ENCODE measurements at regions not wholly inside any gene's neighbourhood (a gene's known extent, or its start where the extent isn't known, plus 50 kb on each side); places are given as distances from the start of the nearest gene placed in this dataset.
"Not testable (repeated sequence)": the region's sequence is repeated elsewhere in the genome, so short reads cannot be mapped to it uniquely, and the experiment has no call there.

DNA sequence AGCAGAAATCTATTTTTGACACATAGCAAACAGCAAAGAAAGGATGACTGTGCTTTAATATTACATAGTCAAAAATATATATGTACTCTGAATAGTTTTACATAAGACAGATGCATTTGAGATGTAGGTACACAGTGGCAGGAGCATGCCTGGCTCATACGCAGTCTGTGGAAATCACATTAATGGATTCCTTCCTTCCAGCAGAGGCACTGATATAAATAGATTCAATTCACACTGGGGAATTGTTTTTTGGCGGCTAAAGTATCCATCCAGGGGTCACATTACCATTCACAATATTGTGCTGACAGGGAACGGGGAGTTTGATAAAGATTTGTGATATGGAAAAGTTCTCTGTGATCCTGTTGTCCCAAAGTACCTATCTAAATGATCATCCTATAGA lies 72.5 kb upstream of the AGR3 start (continued):
- TF ChIP-seq, protein P1, sequence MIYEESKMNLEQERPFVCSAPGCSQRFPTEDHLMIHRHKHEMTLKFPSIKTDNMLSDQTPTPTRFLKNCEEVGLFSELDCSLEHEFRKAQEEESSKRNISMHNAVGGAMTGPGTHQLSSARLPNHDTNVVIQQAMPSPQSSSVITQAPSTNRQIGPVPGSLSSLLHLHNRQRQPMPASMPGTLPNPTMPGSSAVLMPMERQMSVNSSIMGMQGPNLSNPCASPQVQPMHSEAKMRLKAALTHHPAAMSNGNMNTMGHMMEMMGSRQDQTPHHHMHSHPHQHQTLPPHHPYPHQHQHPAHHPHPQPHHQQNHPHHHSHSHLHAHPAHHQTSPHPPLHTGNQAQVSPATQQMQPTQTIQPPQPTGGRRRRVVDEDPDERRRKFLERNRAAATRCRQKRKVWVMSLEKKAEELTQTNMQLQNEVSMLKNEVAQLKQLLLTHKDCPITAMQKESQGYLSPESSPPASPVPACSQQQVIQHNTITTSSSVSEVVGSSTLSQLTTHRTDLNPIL (CRISPR knock-in tag; IDR thresholded peaks at IDR 0.05; ENCODE audit: low read depth), result no peak

DNA sequence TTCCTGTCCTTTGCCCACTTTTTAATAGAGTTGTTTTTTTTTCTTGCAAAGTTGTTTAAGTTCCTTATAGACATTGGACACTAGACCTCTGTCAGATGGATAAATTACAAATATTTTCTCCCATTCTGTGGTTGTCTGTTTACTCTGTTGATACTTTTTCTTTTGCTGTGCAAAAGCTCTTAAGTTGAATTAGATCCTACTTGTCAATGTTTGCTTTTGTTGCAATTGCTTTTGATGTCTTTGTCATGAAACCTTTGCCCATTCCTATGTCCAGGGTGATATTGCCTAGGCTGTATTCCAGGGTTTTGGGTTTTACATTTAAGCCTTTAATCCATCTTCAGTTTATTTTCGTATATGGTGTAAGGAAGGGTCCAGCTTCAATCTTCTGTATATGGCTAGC lies 76.9 kb upstream of the AGR3 start:
- no peak for ATAC-seq
- TF ChIP-seq ISL1 (CRISPR knock-in tag; IDR thresholded peaks at IDR 0.05) (no peak), GLIS3 (CRISPR knock-in tag; IDR thresholded peaks at IDR 0.05) (no peak), ZC3H10 (CRISPR knock-in tag; IDR thresholded peaks at IDR 0.05) (no peak)
- TF ChIP-seq, protein P2, sequence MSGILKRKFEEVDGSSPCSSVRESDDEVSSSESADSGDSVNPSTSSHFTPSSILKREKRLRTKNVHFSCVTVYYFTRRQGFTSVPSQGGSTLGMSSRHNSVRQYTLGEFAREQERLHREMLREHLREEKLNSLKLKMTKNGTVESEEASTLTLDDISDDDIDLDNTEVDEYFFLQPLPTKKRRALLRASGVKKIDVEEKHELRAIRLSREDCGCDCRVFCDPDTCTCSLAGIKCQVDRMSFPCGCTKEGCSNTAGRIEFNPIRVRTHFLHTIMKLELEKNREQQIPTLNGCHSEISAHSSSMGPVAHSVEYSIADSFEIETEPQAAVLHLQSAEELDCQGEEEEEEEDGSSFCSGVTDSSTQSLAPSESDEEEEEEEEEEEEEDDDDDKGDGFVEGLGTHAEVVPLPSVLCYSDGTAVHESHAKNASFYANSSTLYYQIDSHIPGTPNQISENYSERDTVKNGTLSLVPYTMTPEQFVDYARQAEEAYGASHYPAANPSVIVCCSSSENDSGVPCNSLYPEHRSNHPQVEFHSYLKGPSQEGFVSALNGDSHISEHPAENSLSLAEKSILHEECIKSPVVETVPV (CRISPR knock-in tag; IDR thresholded peaks at IDR 0.05), result no peak

DNA sequence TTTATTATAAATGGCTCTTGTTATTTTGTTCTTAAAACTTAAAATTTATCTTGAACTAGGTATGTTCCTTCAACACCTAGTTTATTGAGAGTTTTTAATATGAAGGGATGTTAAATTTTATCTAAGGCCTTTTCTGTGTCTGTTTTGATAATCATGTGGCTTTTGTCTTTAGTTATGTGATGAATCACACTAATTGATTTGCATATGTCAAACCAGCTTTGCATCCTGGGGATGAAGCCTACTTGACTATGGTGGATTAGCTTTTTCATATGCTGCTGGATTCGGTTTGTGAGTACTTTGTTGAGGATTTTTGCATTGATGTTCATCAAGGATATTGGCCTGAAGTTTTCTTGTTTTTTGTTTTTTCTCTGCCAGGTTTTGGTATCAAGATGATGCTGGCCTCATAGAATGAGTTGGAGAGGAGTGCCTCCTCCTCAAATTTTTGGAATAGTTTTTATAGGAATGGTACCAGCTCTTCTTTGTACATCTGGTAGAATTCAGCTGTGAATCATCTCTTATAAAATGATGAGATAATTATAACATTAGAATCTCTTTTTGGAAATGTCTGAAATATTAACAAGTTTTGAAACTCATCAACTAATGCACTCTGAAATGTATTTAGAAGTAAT lies 78.7 kb upstream of the AGR3 start:
- no peak for ATAC-seq
- TF ChIP-seq, protein P1 (CRISPR knock-in tag; IDR thresholded peaks at IDR 0.05; ENCODE audit: low read depth), result no peak
- TF ChIP-seq ZFP3 (CRISPR knock-in tag; IDR thresholded peaks at IDR 0.05) (no peak), ZFP30 (CRISPR knock-in tag; IDR thresholded peaks at IDR 0.05) (no peak)

DNA sequence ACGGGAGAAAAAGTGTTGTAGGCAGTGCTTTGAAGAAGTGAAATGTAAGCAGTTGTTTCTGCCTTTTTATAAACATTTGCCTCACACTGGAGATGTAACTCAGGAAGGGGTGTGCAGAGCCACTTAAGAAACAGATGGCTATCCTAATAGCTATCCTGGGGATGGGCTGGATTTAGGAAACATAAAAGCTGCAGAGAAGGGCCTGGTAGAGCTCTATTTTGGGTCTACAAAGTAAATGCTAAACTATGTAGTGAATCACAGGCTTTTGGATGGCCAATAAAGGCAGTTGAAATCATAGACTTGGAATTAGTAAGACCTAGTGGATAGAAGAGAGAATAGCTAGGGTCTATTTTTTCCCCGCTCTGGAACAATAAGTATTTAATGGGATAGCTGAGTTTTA lies 79.9 kb upstream of the AGR3 start:
- no peak for TF ChIP-seq ISL1 (CRISPR knock-in tag; IDR thresholded peaks at IDR 0.05)
- no peak for TF ChIP-seq TCF4 (CRISPR knock-in tag; IDR thresholded peaks at IDR 0.05; ENCODE audit: borderline replicate concordance)
- no peak for TF ChIP-seq GLIS3 (CRISPR knock-in tag; IDR thresholded peaks at IDR 0.05)
- no peak for TF ChIP-seq ZC3H10 (CRISPR knock-in tag; IDR thresholded peaks at IDR 0.05)
- TF ChIP-seq ZNF70 (CRISPR knock-in tag; IDR thresholded peaks at IDR 0.05), result no peak
- no peak for TF ChIP-seq ZFP30 (CRISPR knock-in tag; IDR thresholded peaks at IDR 0.05)
- TF ChIP-seq, protein P1 (CRISPR knock-in tag; IDR thresholded peaks at IDR 0.05; ENCODE audit: low read depth), result no peak
- ATAC-seq, result no peak

DNA sequence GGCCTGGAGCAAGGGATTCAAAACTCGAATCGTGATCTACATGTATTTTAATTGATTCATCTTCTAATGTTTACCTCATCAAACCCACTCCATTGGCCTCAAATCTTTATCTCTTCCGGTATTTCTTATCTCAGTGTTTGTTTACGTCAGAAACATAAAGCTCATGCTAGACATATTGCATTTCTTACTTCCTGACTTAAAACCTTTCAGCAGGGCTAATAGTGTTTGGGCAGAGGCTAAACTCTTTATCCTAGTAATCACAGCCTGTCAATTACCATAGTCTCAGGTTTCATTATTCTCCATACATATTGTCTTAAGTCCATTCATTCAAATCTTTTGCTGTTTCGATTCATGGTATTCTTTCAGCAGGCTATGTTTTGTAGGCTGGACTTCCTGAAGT lies 81.3 kb upstream of the AGR3 start:
- ATAC-seq, result no peak
- TF ChIP-seq PPARA (CRISPR knock-in tag; IDR thresholded peaks at IDR 0.05; ENCODE audit: borderline replicate concordance), result no peak
- TF ChIP-seq RARB (CRISPR knock-in tag; IDR thresholded peaks at IDR 0.05), result no peak
- TF ChIP-seq SNAI2 (CRISPR knock-in tag; IDR thresholded peaks at IDR 0.05), result no peak
- no peak for TF ChIP-seq ZFP30 (CRISPR knock-in tag; IDR thresholded peaks at IDR 0.05)
- no peak for TF ChIP-seq ZNF565 (CRISPR knock-in tag; conservative IDR thresholded peaks at IDR 0.05; ENCODE audit: low read depth)
- TF ChIP-seq OSR1 (CRISPR knock-in tag; IDR thresholded peaks at IDR 0.05), result no peak
- no peak for TF ChIP-seq ISL1 (CRISPR knock-in tag; IDR thresholded peaks at IDR 0.05)
- TF ChIP-seq, protein P1 (CRISPR knock-in tag; IDR thresholded peaks at IDR 0.05; ENCODE audit: low read depth), result no peak
- TF ChIP-seq, protein P3, sequence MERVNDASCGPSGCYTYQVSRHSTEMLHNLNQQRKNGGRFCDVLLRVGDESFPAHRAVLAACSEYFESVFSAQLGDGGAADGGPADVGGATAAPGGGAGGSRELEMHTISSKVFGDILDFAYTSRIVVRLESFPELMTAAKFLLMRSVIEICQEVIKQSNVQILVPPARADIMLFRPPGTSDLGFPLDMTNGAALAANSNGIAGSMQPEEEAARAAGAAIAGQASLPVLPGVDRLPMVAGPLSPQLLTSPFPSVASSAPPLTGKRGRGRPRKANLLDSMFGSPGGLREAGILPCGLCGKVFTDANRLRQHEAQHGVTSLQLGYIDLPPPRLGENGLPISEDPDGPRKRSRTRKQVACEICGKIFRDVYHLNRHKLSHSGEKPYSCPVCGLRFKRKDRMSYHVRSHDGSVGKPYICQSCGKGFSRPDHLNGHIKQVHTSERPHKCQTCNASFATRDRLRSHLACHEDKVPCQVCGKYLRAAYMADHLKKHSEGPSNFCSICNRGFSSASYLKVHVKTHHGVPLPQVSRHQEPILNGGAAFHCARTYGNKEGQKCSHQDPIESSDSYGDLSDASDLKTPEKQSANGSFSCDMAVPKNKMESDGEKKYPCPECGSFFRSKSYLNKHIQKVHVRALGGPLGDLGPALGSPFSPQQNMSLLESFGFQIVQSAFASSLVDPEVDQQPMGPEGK (CRISPR knock-in tag; IDR thresholded peaks at IDR 0.05; ENCODE audit: borderline replicate concordance), result no peak
- TF ChIP-seq TOX (CRISPR knock-in tag; IDR thresholded peaks at IDR 0.05; ENCODE audit: borderline replicate concordance), result no peak
- no peak for TF ChIP-seq ZNF8 (CRISPR knock-in tag; IDR thresholded peaks at IDR 0.05)
- no peak for TF ChIP-seq TCF4 (CRISPR knock-in tag; IDR thresholded peaks at IDR 0.05; ENCODE audit: borderline replicate concordance)
- TF ChIP-seq, protein P4, sequence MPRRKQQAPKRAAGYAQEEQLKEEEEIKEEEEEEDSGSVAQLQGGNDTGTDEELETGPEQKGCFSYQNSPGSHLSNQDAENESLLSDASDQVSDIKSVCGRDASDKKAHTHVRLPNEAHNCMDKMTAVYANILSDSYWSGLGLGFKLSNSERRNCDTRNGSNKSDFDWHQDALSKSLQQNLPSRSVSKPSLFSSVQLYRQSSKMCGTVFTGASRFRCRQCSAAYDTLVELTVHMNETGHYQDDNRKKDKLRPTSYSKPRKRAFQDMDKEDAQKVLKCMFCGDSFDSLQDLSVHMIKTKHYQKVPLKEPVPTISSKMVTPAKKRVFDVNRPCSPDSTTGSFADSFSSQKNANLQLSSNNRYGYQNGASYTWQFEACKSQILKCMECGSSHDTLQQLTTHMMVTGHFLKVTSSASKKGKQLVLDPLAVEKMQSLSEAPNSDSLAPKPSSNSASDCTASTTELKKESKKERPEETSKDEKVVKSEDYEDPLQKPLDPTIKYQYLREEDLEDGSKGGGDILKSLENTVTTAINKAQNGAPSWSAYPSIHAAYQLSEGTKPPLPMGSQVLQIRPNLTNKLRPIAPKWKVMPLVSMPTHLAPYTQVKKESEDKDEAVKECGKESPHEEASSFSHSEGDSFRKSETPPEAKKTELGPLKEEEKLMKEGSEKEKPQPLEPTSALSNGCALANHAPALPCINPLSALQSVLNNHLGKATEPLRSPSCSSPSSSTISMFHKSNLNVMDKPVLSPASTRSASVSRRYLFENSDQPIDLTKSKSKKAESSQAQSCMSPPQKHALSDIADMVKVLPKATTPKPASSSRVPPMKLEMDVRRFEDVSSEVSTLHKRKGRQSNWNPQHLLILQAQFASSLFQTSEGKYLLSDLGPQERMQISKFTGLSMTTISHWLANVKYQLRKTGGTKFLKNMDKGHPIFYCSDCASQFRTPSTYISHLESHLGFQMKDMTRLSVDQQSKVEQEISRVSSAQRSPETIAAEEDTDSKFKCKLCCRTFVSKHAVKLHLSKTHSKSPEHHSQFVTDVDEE (CRISPR knock-in tag; IDR thresholded peaks at IDR 0.05), result no peak
- no peak for TF ChIP-seq GLIS3 (CRISPR knock-in tag; IDR thresholded peaks at IDR 0.05)
- TF ChIP-seq ARNTL (CRISPR knock-in tag; IDR thresholded peaks at IDR 0.05; ENCODE audit: borderline replicate concordance, low read depth), result no peak

DNA sequence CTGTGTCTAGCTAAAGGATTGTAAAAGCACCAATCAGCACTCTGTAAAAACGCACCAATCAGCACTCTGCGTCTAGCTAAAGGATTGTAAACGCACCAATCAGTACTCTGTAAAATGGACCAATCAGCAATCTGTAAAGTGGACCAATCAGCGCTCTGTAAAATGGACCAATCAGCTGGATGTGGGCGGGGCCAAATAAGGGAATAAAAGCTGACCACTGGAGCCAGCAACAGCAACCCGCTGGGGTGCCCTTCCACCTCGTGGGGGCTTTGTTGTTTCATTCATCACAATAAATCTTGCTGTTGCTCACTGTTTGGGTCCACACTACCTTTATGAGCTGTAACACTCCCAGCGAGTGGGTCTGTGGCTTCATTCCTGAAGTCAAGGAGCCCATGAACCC lies 83.9 kb upstream of the AGR3 start:
- not testable (repeated sequence) for ATAC-seq

Measured in SK-N-SH treated with all-trans-retinoic acid at 6 μM for 48 hours (cell line).